ENCODE measurements at regions not wholly inside any gene's neighbourhood (a gene's known extent, or its start where the extent isn't known, plus 50 kb on each side); places are given as distances from the start of the nearest gene placed in this dataset.

DNA sequence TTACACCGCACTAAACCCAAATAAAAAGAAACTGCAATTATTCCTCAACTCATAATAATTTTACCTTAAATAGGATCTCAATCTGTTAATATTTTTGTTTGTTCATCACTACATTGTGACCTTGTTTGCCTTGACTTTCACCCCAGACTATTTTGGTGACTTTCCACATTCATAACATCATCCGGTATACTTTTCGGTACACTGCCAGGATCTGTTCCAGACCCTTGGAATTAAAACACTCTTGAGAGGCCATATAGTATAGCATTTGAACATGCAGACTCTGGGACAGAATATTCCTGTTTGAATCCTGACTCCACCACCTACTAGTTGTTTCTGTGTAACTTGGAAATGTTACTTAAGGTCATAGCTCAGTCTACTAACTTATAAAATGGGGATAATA, 577.4 kb downstream of the METTL4 start:
- ChIA-PET POLR2A (no interaction called here), CTCF (no interaction called here)
- Mint-ChIP-seq H3K9me3 (peaks cover 9% of the 10 kb centered on the region; the same call in 1 of the 2 replicates), H3K4me3 (no peak overlapping the region), H3K27me3 (ENCODE audit: low read depth) (0 out of 2 replicates have a peak, but pooled peaks cover 3% of the 10 kb centered on the region), H3K27ac (no peak overlapping the region), H3K4me1 (peaks cover 4% of the 10 kb centered on the region), H3K36me3 (no peaks in the 10 kb centered on the region; the same call in none of the 2 replicates)
- ATAC-seq: no peak
- no peak for DNase-seq (ENCODE audit: low spot score)
- TF ChIP-seq NFATC4 (CRISPR knock-in tag; IDR thresholded peaks at IDR 0.05) (no peak), SOX15 (CRISPR knock-in tag; IDR thresholded peaks at IDR 0.05) (no peak), ATF2 (CRISPR knock-in tag; IDR thresholded peaks at IDR 0.05; ENCODE audit: borderline replicate concordance, low read depth) (no peak), MYBL2 (CRISPR knock-in tag; IDR thresholded peaks at IDR 0.05) (no peak), OVOL2 (CRISPR knock-in tag; IDR thresholded peaks at IDR 0.05; ENCODE audit: borderline replicate concordance) (no peak), SMAD4 (CRISPR knock-in tag; IDR thresholded peaks at IDR 0.05) (no peak), ZMAT4 (CRISPR knock-in tag; IDR thresholded peaks at IDR 0.05) (no peak), E2F5 (CRISPR knock-in tag; IDR thresholded peaks at IDR 0.05) (no peak), IRF1 (CRISPR knock-in tag; IDR thresholded peaks at IDR 0.05) (no peak), NR3C1 (CRISPR knock-in tag; conservative IDR thresholded peaks at IDR 0.05; ENCODE audit: low read depth) (no peak), JUN (CRISPR knock-in tag; IDR thresholded peaks at IDR 0.05) (no peak), TP53 (CRISPR knock-in tag; IDR thresholded peaks at IDR 0.05) (no peak), CREM (CRISPR knock-in tag; IDR thresholded peaks at IDR 0.05) (no peak), NFYB (CRISPR knock-in tag; conservative IDR thresholded peaks at IDR 0.05; ENCODE audit: low read depth) (no peak), HMGA2 (CRISPR knock-in tag; IDR thresholded peaks at IDR 0.05) (no peak), ZNF263 (CRISPR knock-in tag; IDR thresholded peaks at IDR 0.05; ENCODE audit: low read depth) (no peak), MXD4 (CRISPR knock-in tag; IDR thresholded peaks at IDR 0.05; ENCODE audit: borderline replicate concordance) (no peak), ZNF281 (CRISPR knock-in tag; IDR thresholded peaks at IDR 0.05) (no peak)
- TF ChIP-seq, protein P1, sequence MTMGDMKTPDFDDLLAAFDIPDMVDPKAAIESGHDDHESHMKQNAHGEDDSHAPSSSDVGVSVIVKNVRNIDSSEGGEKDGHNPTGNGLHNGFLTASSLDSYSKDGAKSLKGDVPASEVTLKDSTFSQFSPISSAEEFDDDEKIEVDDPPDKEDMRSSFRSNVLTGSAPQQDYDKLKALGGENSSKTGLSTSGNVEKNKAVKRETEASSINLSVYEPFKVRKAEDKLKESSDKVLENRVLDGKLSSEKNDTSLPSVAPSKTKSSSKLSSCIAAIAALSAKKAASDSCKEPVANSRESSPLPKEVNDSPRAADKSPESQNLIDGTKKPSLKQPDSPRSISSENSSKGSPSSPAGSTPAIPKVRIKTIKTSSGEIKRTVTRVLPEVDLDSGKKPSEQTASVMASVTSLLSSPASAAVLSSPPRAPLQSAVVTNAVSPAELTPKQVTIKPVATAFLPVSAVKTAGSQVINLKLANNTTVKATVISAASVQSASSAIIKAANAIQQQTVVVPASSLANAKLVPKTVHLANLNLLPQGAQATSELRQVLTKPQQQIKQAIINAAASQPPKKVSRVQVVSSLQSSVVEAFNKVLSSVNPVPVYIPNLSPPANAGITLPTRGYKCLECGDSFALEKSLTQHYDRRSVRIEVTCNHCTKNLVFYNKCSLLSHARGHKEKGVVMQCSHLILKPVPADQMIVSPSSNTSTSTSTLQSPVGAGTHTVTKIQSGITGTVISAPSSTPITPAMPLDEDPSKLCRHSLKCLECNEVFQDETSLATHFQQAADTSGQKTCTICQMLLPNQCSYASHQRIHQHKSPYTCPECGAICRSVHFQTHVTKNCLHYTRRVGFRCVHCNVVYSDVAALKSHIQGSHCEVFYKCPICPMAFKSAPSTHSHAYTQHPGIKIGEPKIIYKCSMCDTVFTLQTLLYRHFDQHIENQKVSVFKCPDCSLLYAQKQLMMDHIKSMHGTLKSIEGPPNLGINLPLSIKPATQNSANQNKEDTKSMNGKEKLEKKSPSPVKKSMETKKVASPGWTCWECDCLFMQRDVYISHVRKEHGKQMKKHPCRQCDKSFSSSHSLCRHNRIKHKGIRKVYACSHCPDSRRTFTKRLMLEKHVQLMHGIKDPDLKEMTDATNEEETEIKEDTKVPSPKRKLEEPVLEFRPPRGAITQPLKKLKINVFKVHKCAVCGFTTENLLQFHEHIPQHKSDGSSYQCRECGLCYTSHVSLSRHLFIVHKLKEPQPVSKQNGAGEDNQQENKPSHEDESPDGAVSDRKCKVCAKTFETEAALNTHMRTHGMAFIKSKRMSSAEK (CRISPR knock-in tag; IDR thresholded peaks at IDR 0.05; ENCODE audit: borderline replicate concordance): no peak
- TF ChIP-seq, protein P2, sequence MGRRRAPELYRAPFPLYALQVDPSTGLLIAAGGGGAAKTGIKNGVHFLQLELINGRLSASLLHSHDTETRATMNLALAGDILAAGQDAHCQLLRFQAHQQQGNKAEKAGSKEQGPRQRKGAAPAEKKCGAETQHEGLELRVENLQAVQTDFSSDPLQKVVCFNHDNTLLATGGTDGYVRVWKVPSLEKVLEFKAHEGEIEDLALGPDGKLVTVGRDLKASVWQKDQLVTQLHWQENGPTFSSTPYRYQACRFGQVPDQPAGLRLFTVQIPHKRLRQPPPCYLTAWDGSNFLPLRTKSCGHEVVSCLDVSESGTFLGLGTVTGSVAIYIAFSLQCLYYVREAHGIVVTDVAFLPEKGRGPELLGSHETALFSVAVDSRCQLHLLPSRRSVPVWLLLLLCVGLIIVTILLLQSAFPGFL (CRISPR knock-in tag; IDR thresholded peaks at IDR 0.05; ENCODE audit: borderline replicate concordance): no peak

Data from WTC11 (cell line).